Lower leg skin (tissue), 3 donors: ENCODE measurements at regions not wholly inside any gene's neighbourhood (a gene's known extent, or its start where the extent isn't known, plus 50 kb on each side); places are given as distances from the start of the nearest gene placed in this dataset.

ENCODE experiments used
- CTCF ChIP-seq, 3 donors: fragments of 450-650 bp; IDR thresholded peaks; one replicate each; pipeline ENCODE4 v1.5.1; 2016; ENCODE audit warnings: antibody characterized with exemption in 3 of 3, mild to moderate bottlenecking in 3 of 3, moderate library complexity in 2 of 3
- POLR2A ChIP-seq, 2 donors: fragments of 450-650 bp; IDR thresholded peaks; one replicate each; pipeline ENCODE4 v1.6.1; 2016 to 2017; ENCODE audit warnings: antibody characterized with exemption in 2 of 2, mild to moderate bottlenecking in 1 of 2, moderate library complexity in 1 of 2

DNA sequence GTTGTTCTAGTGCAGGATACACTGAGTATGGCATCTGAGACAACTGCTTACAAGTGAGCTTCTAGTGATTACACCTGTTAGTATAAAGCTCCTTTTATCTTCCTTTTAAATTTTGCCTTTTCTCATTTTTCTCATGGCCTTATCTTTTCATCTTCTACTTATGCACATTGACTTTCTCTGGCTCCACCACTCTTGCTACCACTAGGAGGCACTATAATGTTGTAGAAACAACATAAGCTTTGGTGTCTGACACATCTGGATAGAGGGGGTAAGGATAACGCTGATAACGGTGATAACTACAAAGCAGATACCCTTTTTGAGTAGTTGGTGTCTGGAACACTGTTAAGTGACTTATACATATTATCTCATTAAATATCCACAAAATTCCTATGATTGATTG lies 187.4 kb upstream of the TEX13C start:
- TF ChIP-seq POLR2A (IDR thresholded peaks at IDR 0.05) = no peak
- no peak for TF ChIP-seq CTCF (IDR thresholded peaks at IDR 0.05)
